HEK293 (cell line): ENCODE measurements at regions not wholly inside any gene's neighbourhood (a gene's known extent, or its start where the extent isn't known, plus 50 kb on each side); places are given as distances from the start of the nearest gene placed in this dataset.
A peak's percentile ranks its signal among the peaks of the same experiment; 100 is the strongest.
"Not testable (repeated sequence)": the region's sequence is repeated elsewhere in the genome, so short reads cannot be mapped to it uniquely, and the experiment has no call there.

Source experiments
- CTCF ChIA-PET: fragments of 350-600 bp; formaldehyde crosslinking; extraction: SDS; loops from one replicate; lab custom pipeline; 2021; ENCODE audit warnings: antibody characterized with exemption; lab: Yijun Ruan, JAX
- POLR2A ChIA-PET: fragments of 300-600 bp; formaldehyde crosslinking; extraction: SDS; loops from one replicate; lab custom pipeline; 2020; ENCODE audit warnings: antibody characterized with exemption, inconsistent platforms; lab: Yijun Ruan, JAX
- H3K27ac ChIP-seq: fragments of 200-500 bp; sonication (Bioruptor generic); 2 replicates; pipeline ENCODE4 v1.5.1; 2014; ENCODE audit warnings: low read depth, low read length, control low read depth, inconsistent platforms; ENCODE audit errors: extremely low read depth
- H3K36me3 ChIP-seq, 2 experiments: fragments of 200-500 bp in 1 of 2; sonication (Bioruptor generic) in 1 of 2; 1 replicate in 1 of 2; 2 replicates in 1 of 2; pipeline ENCODE4 v1.5.1; 2014 to 2017; ENCODE audit warnings: inconsistent platforms in 2 of 2, low read length in 2 of 2; ENCODE audit not compliant: control insufficient read depth in 2 of 2, insufficient read depth in 1 of 2
- H3K4me1 ChIP-seq: fragments of 200-500 bp; sonication (Bioruptor generic); 2 replicates; pipeline ENCODE4 v1.5.1; 2014; ENCODE audit warnings: mild to moderate bottlenecking, low read length, inconsistent platforms; ENCODE audit not compliant: control insufficient read depth, insufficient read depth
- H3K4me3 ChIP-seq: 2 replicates; pipeline ENCODE4 v1.5.1; 2011; ENCODE audit warnings: low read depth, mild to moderate bottlenecking, control low read depth, low read length, moderate library complexity
- H3K9me3 ChIP-seq: fragments of 200-500 bp; sonication (Bioruptor generic); 2 replicates; pipeline ENCODE4 v1.5.1; 2014; ENCODE audit warnings: low read depth, low read length, inconsistent platforms; ENCODE audit not compliant: control insufficient read depth, insufficient read depth
- CTCF ChIP-seq: fragments of 450-650 bp; formaldehyde crosslinking; IDR thresholded peaks from 2 replicates; pipeline ENCODE4 v1.5.1; 2016; ENCODE audit warnings: missing biosample characterization, missing genetic modification characterization
- HOXD13 ChIP-seq: sonication (generic); formaldehyde crosslinking; IDR thresholded peaks from 2 replicates; pipeline ENCODE4 v1.8.0; 2022; ENCODE audit warnings: missing genetic modification reagents, borderline replicate concordance
- MEIS1 ChIP-seq: sonication (generic); formaldehyde crosslinking; IDR thresholded peaks from 2 replicates; pipeline ENCODE4 v1.8.1; 2022; ENCODE audit warnings: missing genetic modification reagents, mild to moderate bottlenecking, borderline replicate concordance
- OSR2 ChIP-seq: fragments of 450-650 bp; formaldehyde crosslinking; IDR thresholded peaks from 2 replicates; pipeline ENCODE4 v1.5.1; 2016; ENCODE audit warnings: missing biosample characterization, missing genetic modification characterization
- TCF7L2 ChIP-seq: IDR thresholded peaks from 2 replicates; pipeline ENCODE4 v1.6.1; 2011; ENCODE audit warnings: low read depth, mild to moderate bottlenecking, inconsistent platforms, low read length, moderate library complexity, borderline replicate concordance
- TRIM28 ChIP-seq: IDR thresholded peaks from 2 replicates; pipeline ENCODE4 v1.6.1; 2011; ENCODE audit warnings: low read length, control low read depth, borderline replicate concordance
- YY1 ChIP-seq: fragments of 450-650 bp; formaldehyde crosslinking; IDR thresholded peaks from 2 replicates; pipeline ENCODE4 v1.5.1; 2018; ENCODE audit warnings: missing biosample characterization, missing genetic modification characterization
- ZEB2 ChIP-seq: fragments of 450-650 bp; formaldehyde crosslinking; IDR thresholded peaks from 2 replicates; pipeline ENCODE4 v1.5.1; 2016; ENCODE audit warnings: missing biosample characterization, missing genetic modification characterization
- ZNF169 ChIP-seq: fragments of 450-650 bp; formaldehyde crosslinking; IDR thresholded peaks from 2 replicates; pipeline ENCODE4 v1.5.1; 2016; ENCODE audit warnings: missing biosample characterization, missing genetic modification characterization
- ZNF423 ChIP-seq: fragments of 450-650 bp; formaldehyde crosslinking; IDR thresholded peaks from 2 replicates; pipeline ENCODE4 v1.5.1; 2016; ENCODE audit warnings: missing biosample characterization, missing genetic modification characterization
- ZNF488 ChIP-seq: fragments of 450-650 bp; formaldehyde crosslinking; IDR thresholded peaks from 2 replicates; pipeline ENCODE4 v1.5.1; 2016; ENCODE audit warnings: missing biosample characterization, missing genetic modification characterization
- ZNF513 ChIP-seq: fragments of 450-650 bp; IDR thresholded peaks from 2 replicates; pipeline ENCODE4 v1.5.1; 2018; ENCODE audit warnings: missing biosample characterization, missing genetic modification characterization
- ZNF600 ChIP-seq: fragments of 450-650 bp; formaldehyde crosslinking; IDR thresholded peaks from 2 replicates; pipeline ENCODE4 v1.5.1; 2016; ENCODE audit warnings: missing biosample characterization, missing genetic modification characterization
- ZNF624 ChIP-seq: fragments of 450-650 bp; formaldehyde crosslinking; IDR thresholded peaks from 2 replicates; pipeline ENCODE4 v1.5.1; 2017; ENCODE audit warnings: missing biosample characterization, missing genetic modification characterization
- ZNF707 ChIP-seq: fragments of 450-650 bp; formaldehyde crosslinking; IDR thresholded peaks from 2 replicates; pipeline ENCODE4 v1.5.1; 2016; ENCODE audit warnings: missing biosample characterization, missing genetic modification characterization
- ZNF768 ChIP-seq: fragments of 450-650 bp; formaldehyde crosslinking; IDR thresholded peaks from 2 replicates; pipeline ENCODE4 v1.5.1; 2018; ENCODE audit warnings: missing biosample characterization, mild to moderate bottlenecking, missing genetic modification characterization

GRCh38 chr2:40666398-40666797, 214.5 kb upstream of the SLC8A1 start:
- no peaks in the 10 kb centered on the region for H3K36me3 ChIP-seq
- TF ChIP-seq ZNF624 (tag by site-specific recombination) (no peak), TRIM28 (peak; percentile 72; the same call in 1 of the 2 replicates), HOXD13 (CRISPR knock-in tag) (peak; percentile 66; the same call in 1 of the 2 replicates), ZEB2 (no peak), ZNF600 (no peak), TCF7L2 (peak; percentile 95)
- TF ChIP-seq, all 188 proteins: peak for 3
- ChIA-PET POLR2A (no interaction called here), CTCF (no interaction called here)
- H3K27ac ChIP-seq, result no peak overlapping the region
- no peak overlapping the region for H3K4me3 ChIP-seq
- no peaks in the 10 kb centered on the region for H3K4me1 ChIP-seq
- H3K9me3 ChIP-seq, result no peaks in the 10 kb centered on the region

- H3K36me3 ChIP-seq, result no peaks in the 10 kb centered on the region
- no peaks in the 10 kb centered on the region for H3K4me1 ChIP-seq
- H3K9me3 ChIP-seq, result no peaks in the 10 kb centered on the region
- TF ChIP-seq ZNF513, result no peak
- no peak for TF ChIP-seq OSR2
- TF ChIP-seq ZNF768 (tag by site-specific recombination), result no peak
- TF ChIP-seq MEIS1, result no peak
- no peak for TF ChIP-seq CTCF (tag by site-specific recombination)
- TF ChIP-seq YY1 (tag by site-specific recombination), result no peak
- no peak for TF ChIP-seq ZNF169 (tag by site-specific recombination)
- TF ChIP-seq, all 188 proteins: peak for 0
- ChIA-PET CTCF (interaction anchor here (0.7 kb wide), 1 partner anchor 418 kb away, joined by 5 read pairs; no protein-coding TSS in a partner anchor), POLR2A (no interaction called here)
- Histone ChIP-seq H3K27ac (no peak overlapping the region), H3K4me3 (no peak overlapping the region)
Measured at GRCh38 chr2:40668425-40668824, 216.5 kb upstream of the SLC8A1 start.

GRCh38 chr2:40676134-40676790, 224.4 kb upstream of the SLC8A1 start:
- H3K9me3 ChIP-seq, H3K4me3 ChIP-seq, H3K27ac ChIP-seq, POLR2A ChIA-PET, CTCF ChIA-PET, H3K4me1 ChIP-seq, H3K36me3 ChIP-seq: not testable (repeated sequence)

GRCh38 chr2:40680547-40680946, 228.7 kb upstream of the SLC8A1 start:
- Histone ChIP-seq H3K27ac (no peak overlapping the region), H3K4me1 (no peaks in the 10 kb centered on the region), H3K4me3 (no peak overlapping the region), H3K9me3 (no peaks in the 10 kb centered on the region), H3K36me3 (no peaks in the 10 kb centered on the region)
- CTCF ChIA-PET, result no interaction called here
- POLR2A ChIA-PET, result no interaction called here
- no peak for TF ChIP-seq ZNF488 (tag by site-specific recombination)
- TF ChIP-seq ZNF423 (tag by site-specific recombination), result no peak
- no peak for TF ChIP-seq ZNF707 (tag by site-specific recombination)
